ENCODE measurements at regions not wholly inside any gene's neighbourhood (a gene's known extent, or its start where the extent isn't known, plus 50 kb on each side); places are given as distances from the start of the nearest gene placed in this dataset.
"Not testable (repeated sequence)": the region's sequence is repeated elsewhere in the genome, so short reads cannot be mapped to it uniquely, and the experiment has no call there.

- DNase-seq, result no peak
These were observed 363.4 kb upstream of the BOD1L1 start for GRCh38 chr4:13990596-13991589.

- no peak for DNase-seq
These were observed 364.5 kb upstream of the BOD1L1 start for GRCh38 chr4:13992041-13992440.

- no peak for DNase-seq
These were observed 365.5 kb upstream of the BOD1L1 start for GRCh38 chr4:13992975-13993520.

- DNase-seq, result no peak
These were observed 366.5 kb upstream of the BOD1L1 start for GRCh38 chr4:13994016-13994415.

GRCh38 chr4:13998850-13999445, 371.4 kb upstream of the BOD1L1 start:
- no peak for DNase-seq

- no peak for DNase-seq
These were observed 372.7 kb upstream of the BOD1L1 start for GRCh38 chr4:14000091-14000814.

GRCh38 chr4:14002331-14002730, 374.8 kb upstream of the BOD1L1 start:
- not testable (repeated sequence) for DNase-seq

GRCh38 chr4:14008494-14008893, 381.0 kb upstream of the BOD1L1 start:
- no peak for DNase-seq

GRCh38 chr4:14018191-14018853, 390.8 kb upstream of the BOD1L1 start:
- DNase-seq, result no peak

GRCh38 chr4:14022456-14022855, 394.9 kb upstream of the BOD1L1 start:
- DNase-seq, result no peak

- DNase-seq, result no peak
These were observed 395.5 kb upstream of the BOD1L1 start for GRCh38 chr4:14023036-14023435.

- DNase-seq, result no peak
These were observed 396.4 kb upstream of the BOD1L1 start for GRCh38 chr4:14023896-14024295.

- DNase-seq, result no peak
These were observed 397.6 kb upstream of the BOD1L1 start for GRCh38 chr4:14025111-14025510.

- DNase-seq, result no peak
These were observed 398.4 kb upstream of the BOD1L1 start for GRCh38 chr4:14025891-14026290.

- no peak for DNase-seq
These were observed 401.3 kb upstream of the BOD1L1 start for GRCh38 chr4:14028862-14029261.

GRCh38 chr4:14035076-14035475, 407.6 kb upstream of the BOD1L1 start:
- no peak for DNase-seq

- DNase-seq, result no peak
These were observed 415.7 kb upstream of the BOD1L1 start for GRCh38 chr4:14043203-14043602.

GRCh38 chr4:14046642-14047041, 419.1 kb upstream of the BOD1L1 start:
- DNase-seq, result no peak

GRCh38 chr4:14047840-14048239, 420.3 kb upstream of the BOD1L1 start:
- no peak for DNase-seq

- no peak for DNase-seq
These were observed 422.4 kb upstream of the BOD1L1 start for GRCh38 chr4:14049946-14050345.

GRCh38 chr4:14053291-14053690, 425.8 kb upstream of the BOD1L1 start:
- DNase-seq, result no peak

GRCh38 chr4:14054391-14054790, 426.9 kb upstream of the BOD1L1 start:
- DNase-seq, result no peak

GRCh38 chr4:14059006-14059405, 431.5 kb upstream of the BOD1L1 start:
- DNase-seq, result no peak

Data from CD4-positive, alpha-beta T cell treated with Interleukin-4 for 4 hours (primary cell).